ENCODE measurements at regions not wholly inside any gene's neighbourhood (a gene's known extent, or its start where the extent isn't known, plus 50 kb on each side); places are given as distances from the start of the nearest gene placed in this dataset.

- Histone ChIP-seq H3K9me3 (no peaks in the 10 kb centered on the region), H3K4me3 (no peak overlapping the region), H3K36me3 (no peaks in the 10 kb centered on the region), H3K4me1 (ENCODE audit: control insufficient read depth in 1 of 2, low read depth in 2 of 2) (no peaks in the 10 kb centered on the region), H3K27ac (no peak overlapping the region), H3K27me3 (replicated peaks; ENCODE audit: insufficient read depth) (no peaks in the 10 kb centered on the region)
- DNase-seq (ENCODE audit: low spot score) (no peak), ATAC-seq (ENCODE audit: insufficient number of reproducible peaks, low FRiP score, low read depth) (no peak)
- TF ChIP-seq CTCF (IDR thresholded peaks at IDR 0.05): no peak
These were observed 421.0 kb upstream of the API5 start for GRCh38 chr11:42890773-42891172.

GRCh38 chr11:42901084-42901483 is 410.7 kb upstream of the API5 start:
- ATAC-seq (ENCODE audit: insufficient number of reproducible peaks, low FRiP score, low read depth) (no peak), DNase-seq (ENCODE audit: low spot score) (no peak)
- no peaks in the 10 kb centered on the region for H3K4me1 ChIP-seq (ENCODE audit: control insufficient read depth in 1 of 2, low read depth in 2 of 2)
- no peaks in the 10 kb centered on the region for H3K9me3 ChIP-seq
- no peak overlapping the region for H3K4me3 ChIP-seq
- no peak for TF ChIP-seq CTCF (IDR thresholded peaks at IDR 0.05)
- no peaks in the 10 kb centered on the region for H3K36me3 ChIP-seq
- no peaks in the 10 kb centered on the region for H3K27me3 ChIP-seq (replicated peaks; ENCODE audit: insufficient read depth)
- H3K27ac ChIP-seq: no peak overlapping the region

- no peaks in the 10 kb centered on the region for H3K9me3 ChIP-seq
- ATAC-seq (ENCODE audit: insufficient number of reproducible peaks, low FRiP score, low read depth) (no peak), DNase-seq (ENCODE audit: low spot score) (no peak)
- H3K4me3 ChIP-seq: no peak overlapping the region
- TF ChIP-seq CTCF (IDR thresholded peaks at IDR 0.05): no peak
- H3K36me3 ChIP-seq: no peaks in the 10 kb centered on the region
- no peaks in the 10 kb centered on the region for H3K27me3 ChIP-seq (replicated peaks; ENCODE audit: insufficient read depth)
- no peak overlapping the region for H3K27ac ChIP-seq
- no peaks in the 10 kb centered on the region for H3K4me1 ChIP-seq (ENCODE audit: control insufficient read depth in 1 of 2, low read depth in 2 of 2)
These were observed 405.6 kb upstream of the API5 start for GRCh38 chr11:42906226-42906625.

- no peaks in the 10 kb centered on the region for H3K4me1 ChIP-seq (ENCODE audit: control insufficient read depth in 1 of 2, low read depth in 2 of 2)
- H3K36me3 ChIP-seq: no peaks in the 10 kb centered on the region
- no peaks in the 10 kb centered on the region for H3K27me3 ChIP-seq (replicated peaks; ENCODE audit: insufficient read depth)
- H3K9me3 ChIP-seq: no peaks in the 10 kb centered on the region
- no peak for DNase-seq (ENCODE audit: low spot score)
- ATAC-seq (ENCODE audit: insufficient number of reproducible peaks, low FRiP score, low read depth): no peak
- TF ChIP-seq CTCF (IDR thresholded peaks at IDR 0.05): no peak
- no peak overlapping the region for H3K4me3 ChIP-seq
- H3K27ac ChIP-seq: no peak overlapping the region
These were observed 398.1 kb upstream of the API5 start for GRCh38 chr11:42913731-42914130.

GRCh38 chr11:42923651-42924050 is 388.1 kb upstream of the API5 start:
- H3K4me1 ChIP-seq (ENCODE audit: control insufficient read depth in 1 of 2, low read depth in 2 of 2): no peaks in the 10 kb centered on the region
- no peaks in the 10 kb centered on the region for H3K9me3 ChIP-seq
- H3K4me3 ChIP-seq: no peak overlapping the region
- no peak for TF ChIP-seq CTCF (IDR thresholded peaks at IDR 0.05)
- no peaks in the 10 kb centered on the region for H3K36me3 ChIP-seq
- H3K27me3 ChIP-seq (replicated peaks; ENCODE audit: insufficient read depth): no peaks in the 10 kb centered on the region
- no peak for DNase-seq (ENCODE audit: low spot score)
- ATAC-seq (ENCODE audit: insufficient number of reproducible peaks, low FRiP score, low read depth): no peak
- no peak overlapping the region for H3K27ac ChIP-seq
